Hematopoietic multipotent progenitor cell treated with erythropoietin and hydrocortisone succinate and interleukin-3 and kit ligand, for 17 days (in vitro differentiated cells): ENCODE measurements at regions not wholly inside any gene's neighbourhood (a gene's known extent, or its start where the extent isn't known, plus 50 kb on each side); places are given as distances from the start of the nearest gene placed in this dataset.

Experiments
- DNase-seq: peaks from one replicate; pipeline ENCODE4 v3.0.0-alpha.2; 2015; ENCODE audit warnings: low spot score

DNA sequence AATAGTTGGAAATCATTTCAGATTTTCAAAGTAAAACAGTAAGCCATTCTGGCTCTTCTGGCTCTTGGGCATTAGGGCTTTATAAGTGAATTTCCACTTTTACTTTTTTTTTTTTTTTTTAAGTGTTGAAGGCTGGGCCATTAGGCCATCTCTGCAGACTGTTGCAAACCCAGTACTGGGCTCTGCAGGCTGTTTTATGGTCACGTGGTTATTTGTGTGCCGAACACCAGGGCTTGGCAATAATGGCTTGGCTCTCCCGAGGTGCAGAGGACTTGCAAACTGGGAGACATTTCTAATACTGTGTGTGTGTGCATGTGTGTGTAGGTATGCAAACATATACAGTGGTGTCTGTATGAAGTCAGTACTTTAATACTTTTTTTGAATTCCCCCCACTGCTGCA lies 194.9 kb upstream of the CDH5 start:
- no peak for DNase-seq

GRCh38 chr16:66170989-66171388 lies 195.5 kb upstream of the CDH5 start:
- DNase-seq: no peak

GRCh38 chr16:66169817-66170216 lies 196.7 kb upstream of the CDH5 start:
- no peak for DNase-seq

GRCh38 chr16:66168777-66169176 lies 197.7 kb upstream of the CDH5 start:
- DNase-seq: no peak

DNA sequence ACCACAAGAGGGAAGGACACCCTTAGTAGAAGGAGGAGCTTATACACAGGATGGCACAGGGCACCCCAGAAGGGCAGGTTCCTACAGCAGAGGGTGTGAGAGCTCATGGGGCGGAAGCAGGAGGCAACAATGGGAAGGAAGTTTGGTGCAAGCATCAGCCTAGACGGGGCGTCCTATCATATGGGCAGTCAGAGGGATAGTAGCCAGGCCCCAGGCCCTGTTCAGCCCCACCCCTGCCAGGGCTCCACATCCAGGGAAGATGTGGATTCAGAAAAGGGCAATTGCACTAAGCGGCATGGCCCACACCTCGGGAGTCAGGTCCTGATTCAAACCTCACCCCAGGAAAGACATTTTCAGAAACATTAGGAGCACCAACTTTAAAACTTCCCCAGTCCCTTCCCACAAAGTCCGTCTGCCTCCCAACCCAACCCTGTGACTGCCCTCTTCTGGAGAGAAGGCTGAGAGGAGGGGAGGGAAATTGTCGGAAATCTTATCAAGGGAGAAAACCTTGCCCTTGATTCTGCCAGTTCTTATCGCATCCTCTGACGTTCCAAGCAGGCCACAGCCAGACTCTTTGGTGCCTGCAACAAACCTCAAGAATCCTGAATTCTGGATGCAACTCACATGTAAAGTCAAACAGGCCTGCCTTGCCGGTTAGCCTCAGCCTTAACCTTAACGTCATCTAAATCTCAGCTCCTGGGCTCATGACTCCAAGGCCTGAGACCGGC lies 198.8 kb upstream of the CDH5 start:
- no peak for DNase-seq

DNA sequence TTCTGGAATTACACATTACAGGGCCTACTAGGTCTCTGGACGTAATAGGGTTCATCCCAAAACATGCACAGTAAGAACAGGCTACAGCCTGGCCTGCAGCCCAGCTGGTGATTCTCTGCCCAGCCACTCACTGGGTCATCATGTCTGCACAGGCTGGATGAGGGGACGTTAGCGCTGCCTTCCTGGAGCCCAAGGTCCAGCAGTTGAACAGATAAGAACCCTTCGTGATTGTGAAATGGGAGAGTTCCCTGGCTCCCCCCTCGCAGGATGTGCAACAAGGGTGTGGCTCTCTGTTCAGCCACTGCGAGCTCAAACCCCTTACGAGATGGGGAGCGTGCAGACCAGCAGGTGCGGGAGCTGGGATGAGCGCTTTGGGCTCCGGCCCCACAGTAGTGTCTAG lies 200.0 kb upstream of the CDH5 start:
- no peak for DNase-seq

GRCh38 chr16:66165879-66166278 lies 200.6 kb upstream of the CDH5 start:
- no peak for DNase-seq

GRCh38 chr16:66164581-66165247 lies 201.8 kb upstream of the CDH5 start:
- DNase-seq: no peak

- no peak for DNase-seq
These were observed 203.7 kb upstream of the CDH5 start for GRCh38 chr16:66162821-66163220.

- no peak for DNase-seq
These were observed 204.5 kb upstream of the CDH5 start for GRCh38 chr16:66161942-66162341.

DNA sequence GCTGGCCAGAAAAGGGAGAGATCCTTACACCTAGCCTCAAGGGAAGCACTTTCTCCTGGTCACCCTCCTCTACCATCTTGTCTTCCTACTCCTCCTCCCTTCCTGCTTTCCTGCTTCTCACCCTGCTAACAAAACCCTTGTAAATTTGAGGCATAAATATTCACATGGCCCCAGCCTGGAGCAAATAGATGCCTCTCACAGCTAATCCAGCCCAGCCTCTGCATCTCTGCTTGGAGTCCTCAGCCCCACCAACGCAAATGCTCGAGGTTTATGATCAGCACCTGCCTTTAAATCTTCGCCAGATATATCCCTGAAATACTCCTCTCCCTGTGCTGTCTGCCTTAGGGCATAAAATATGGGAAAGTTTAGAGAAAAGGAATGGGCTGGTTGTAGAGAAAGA lies 205.2 kb upstream of the CDH5 start:
- DNase-seq: no peak

DNA sequence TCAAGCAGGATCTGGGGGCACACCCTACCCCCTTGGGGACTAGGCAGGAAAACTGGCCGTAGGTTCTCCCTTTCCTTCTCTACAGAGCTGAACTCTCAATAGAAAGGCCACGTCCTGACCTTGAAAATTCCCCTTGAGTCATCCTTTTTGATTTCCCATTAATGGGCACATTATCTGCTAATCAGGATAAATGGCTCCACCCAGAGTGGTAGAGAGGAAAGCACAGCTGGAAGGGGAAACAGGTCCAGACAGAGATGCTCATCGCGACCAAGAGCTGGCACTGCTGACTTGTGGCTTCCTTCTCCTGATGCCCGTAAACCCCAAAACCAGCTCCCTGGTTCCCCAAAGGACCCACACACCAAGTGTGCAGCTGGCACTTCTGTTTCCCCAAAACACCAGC lies 206.5 kb upstream of the CDH5 start:
- no peak for DNase-seq

DNA sequence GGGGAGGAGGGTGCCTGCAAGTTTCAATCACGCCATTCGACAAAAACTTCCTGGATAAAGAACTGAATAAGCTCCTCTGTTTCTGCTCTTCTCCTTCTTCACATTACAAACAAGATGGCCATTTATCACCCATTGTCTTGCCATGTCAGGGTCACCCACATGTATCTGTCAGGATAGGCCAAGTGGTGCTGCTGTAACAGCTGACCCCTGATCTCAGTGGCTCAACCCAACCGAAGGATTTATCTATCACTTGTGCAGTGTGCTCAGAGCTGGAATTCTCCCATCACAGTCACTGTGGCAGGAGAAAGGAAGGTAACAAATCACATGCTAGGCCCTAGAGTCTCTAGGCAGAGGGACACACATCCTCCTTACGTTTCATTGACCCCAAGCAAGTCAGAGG lies 210.0 kb upstream of the CDH5 start:
- DNase-seq: no peak

- no peak for DNase-seq
These were observed 210.6 kb upstream of the CDH5 start for GRCh38 chr16:66155933-66156332.

GRCh38 chr16:66154801-66155200 lies 211.7 kb upstream of the CDH5 start:
- DNase-seq: no peak

GRCh38 chr16:66152823-66153393 lies 213.6 kb upstream of the CDH5 start:
- no peak for DNase-seq

DNA sequence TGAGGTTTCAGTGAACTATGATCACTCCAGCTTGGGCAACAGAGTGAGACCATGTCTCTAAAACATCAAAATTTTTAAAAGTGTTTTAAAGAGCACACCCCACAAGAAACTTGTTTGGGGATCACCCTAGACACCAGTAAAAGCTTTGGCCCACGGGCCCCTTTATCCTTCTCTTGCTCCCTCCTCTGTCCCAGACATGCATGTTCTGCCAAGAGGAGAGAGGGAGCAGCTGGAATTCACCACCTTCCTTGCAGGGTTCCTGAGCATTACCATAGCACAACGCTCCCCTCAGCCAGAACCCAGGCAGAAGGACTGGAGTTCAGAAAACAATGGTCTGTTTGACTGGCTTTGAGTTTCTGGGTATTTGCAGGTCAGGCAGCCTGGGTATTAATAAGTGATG lies 214.3 kb upstream of the CDH5 start:
- no peak for DNase-seq

GRCh38 chr16:66150698-66151482 lies 215.6 kb upstream of the CDH5 start:
- no peak for DNase-seq

GRCh38 chr16:66147291-66147690 lies 219.2 kb upstream of the CDH5 start:
- DNase-seq: no peak

GRCh38 chr16:66146798-66147197 lies 219.7 kb upstream of the CDH5 start:
- no peak for DNase-seq

DNA sequence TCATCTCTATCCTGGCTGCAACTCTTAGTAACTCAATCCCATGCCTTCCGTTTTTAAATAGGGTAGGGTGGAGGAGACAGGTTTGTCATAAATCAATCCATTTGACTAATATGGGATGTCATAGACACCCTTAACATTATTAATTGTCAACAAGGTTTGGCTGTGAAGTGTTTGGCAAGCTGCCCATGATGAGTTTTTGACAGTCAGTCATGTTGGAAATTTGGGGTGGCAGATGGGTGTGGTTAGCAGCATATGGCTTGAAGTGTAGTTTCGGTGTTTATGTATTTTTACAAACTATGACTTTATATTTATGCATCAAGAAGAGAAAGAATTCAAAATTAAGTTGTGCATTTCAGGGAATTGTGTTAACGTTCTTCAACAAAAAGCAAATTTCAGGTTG lies 221.8 kb upstream of the CDH5 start:
- no peak for DNase-seq

DNA sequence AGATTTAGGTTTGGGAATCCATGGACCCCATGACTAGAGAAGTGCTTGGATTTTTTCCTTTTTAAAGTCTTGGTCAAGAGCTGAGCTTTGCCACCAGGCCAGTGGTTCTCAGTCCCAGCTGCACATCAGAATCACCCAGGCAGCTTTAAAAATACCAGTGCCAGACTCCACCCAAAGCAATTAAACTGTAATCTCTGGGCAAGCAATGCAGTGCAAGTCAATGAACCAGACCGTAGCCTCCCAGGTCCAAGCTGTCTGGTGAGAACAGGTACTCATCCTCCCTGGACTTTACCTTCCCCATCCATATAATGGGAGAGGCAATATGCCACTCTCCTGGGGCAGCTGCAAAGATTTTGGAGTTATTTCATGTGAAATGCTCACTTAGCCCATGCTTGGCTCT lies 223.1 kb upstream of the CDH5 start:
- DNase-seq: no peak

GRCh38 chr16:66141885-66142284 lies 224.6 kb upstream of the CDH5 start:
- DNase-seq: no peak
